ENCODE measurements at regions not wholly inside any gene's neighbourhood (a gene's known extent, or its start where the extent isn't known, plus 50 kb on each side); places are given as distances from the start of the nearest gene placed in this dataset.

- H3K36me3 ChIP-seq (ENCODE audit: insufficient read depth, low read length) = no peaks in the 10 kb centered on the region
- TF ChIP-seq CTCF (IDR thresholded peaks at IDR 0.05; ENCODE audit: extremely low read depth, low read depth, low read length) = no peak
- H3K9me3 ChIP-seq (ENCODE audit: low read depth, low read length) = no peaks in the 10 kb centered on the region
- H4K20me1 ChIP-seq (ENCODE audit: insufficient read depth, low read length) = no peaks in the 10 kb centered on the region
- H3K27ac ChIP-seq (ENCODE audit: low read depth, low read length) = no peak overlapping the region
- H2AFZ ChIP-seq (ENCODE audit: low read length) = no peak overlapping the region
- no peaks in the 10 kb centered on the region for H3K79me2 ChIP-seq (ENCODE audit: insufficient read depth, low read length)
- H3K27me3 ChIP-seq (ENCODE audit: insufficient read depth, low read length) = peaks cover 25% of the 10 kb centered on the region
- H3K4me3 ChIP-seq (ENCODE audit: insufficient read depth, low read length) = no peak overlapping the region
- DNase-seq (ENCODE audit: insufficient read length, low spot score, missing footprints) = no peak
- no peaks in the 10 kb centered on the region for H3K4me1 ChIP-seq (ENCODE audit: insufficient read depth, low read length)
- no peak overlapping the region for H3K4me2 ChIP-seq (ENCODE audit: insufficient read depth, low read length)
Observed at GRCh38 chr12:3352230-3352629, 138.8 kb upstream of the PRMT8 start.

- no peak for DNase-seq (ENCODE audit: insufficient read length, low spot score, missing footprints)
- Histone ChIP-seq H3K4me3 (ENCODE audit: insufficient read depth, low read length) (no peak overlapping the region), H2AFZ (ENCODE audit: low read length) (no peak overlapping the region), H4K20me1 (ENCODE audit: insufficient read depth, low read length) (no peaks in the 10 kb centered on the region), H3K36me3 (ENCODE audit: insufficient read depth, low read length) (no peaks in the 10 kb centered on the region), H3K9me3 (ENCODE audit: low read depth, low read length) (no peaks in the 10 kb centered on the region), H3K4me2 (ENCODE audit: insufficient read depth, low read length) (no peak overlapping the region), H3K4me1 (ENCODE audit: insufficient read depth, low read length) (no peaks in the 10 kb centered on the region), H3K79me2 (ENCODE audit: insufficient read depth, low read length) (no peaks in the 10 kb centered on the region), H3K27ac (ENCODE audit: low read depth, low read length) (no peak overlapping the region), H3K27me3 (ENCODE audit: insufficient read depth, low read length) (peaks cover 17% of the 10 kb centered on the region)
- no peak for TF ChIP-seq CTCF (IDR thresholded peaks at IDR 0.05; ENCODE audit: extremely low read depth, low read depth, low read length)
Observed at GRCh38 chr12:3353621-3354020, 137.4 kb upstream of the PRMT8 start.

DNA sequence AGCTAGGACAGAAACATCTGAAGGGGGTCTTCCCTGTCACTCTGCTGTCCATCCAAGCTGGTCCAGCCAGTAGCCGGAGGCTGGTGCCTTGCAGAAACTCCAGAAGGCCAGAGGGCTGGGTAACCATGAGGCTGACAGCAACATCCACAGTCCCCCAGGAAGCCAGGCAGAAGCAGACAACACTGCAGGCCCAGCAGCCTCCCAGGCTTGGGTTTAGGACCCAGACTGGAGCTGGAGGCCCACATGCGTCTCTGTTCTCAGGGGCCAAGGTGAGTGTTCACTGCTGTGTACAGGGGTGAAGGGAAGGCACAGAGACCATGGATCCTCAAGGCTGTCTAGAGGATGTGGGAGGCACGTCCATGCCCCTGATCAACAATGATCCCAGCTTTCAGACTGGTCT lies 136.4 kb upstream of the PRMT8 start:
- H3K9me3 ChIP-seq (ENCODE audit: low read depth, low read length) = no peaks in the 10 kb centered on the region
- no peaks in the 10 kb centered on the region for H4K20me1 ChIP-seq (ENCODE audit: insufficient read depth, low read length)
- no peaks in the 10 kb centered on the region for H3K79me2 ChIP-seq (ENCODE audit: insufficient read depth, low read length)
- H2AFZ ChIP-seq (ENCODE audit: low read length) = no peak overlapping the region
- H3K36me3 ChIP-seq (ENCODE audit: insufficient read depth, low read length) = no peaks in the 10 kb centered on the region
- H3K4me2 ChIP-seq (ENCODE audit: insufficient read depth, low read length) = no peak overlapping the region
- DNase-seq (ENCODE audit: insufficient read length, low spot score, missing footprints) = no peak
- no peaks in the 10 kb centered on the region for H3K4me1 ChIP-seq (ENCODE audit: insufficient read depth, low read length)
- H3K27ac ChIP-seq (ENCODE audit: low read depth, low read length) = no peak overlapping the region
- TF ChIP-seq CTCF (IDR thresholded peaks at IDR 0.05; ENCODE audit: extremely low read depth, low read depth, low read length) = no peak
- no peak overlapping the region for H3K4me3 ChIP-seq (ENCODE audit: insufficient read depth, low read length)
- H3K27me3 ChIP-seq (ENCODE audit: insufficient read depth, low read length) = peaks cover 17% of the 10 kb centered on the region

DNA sequence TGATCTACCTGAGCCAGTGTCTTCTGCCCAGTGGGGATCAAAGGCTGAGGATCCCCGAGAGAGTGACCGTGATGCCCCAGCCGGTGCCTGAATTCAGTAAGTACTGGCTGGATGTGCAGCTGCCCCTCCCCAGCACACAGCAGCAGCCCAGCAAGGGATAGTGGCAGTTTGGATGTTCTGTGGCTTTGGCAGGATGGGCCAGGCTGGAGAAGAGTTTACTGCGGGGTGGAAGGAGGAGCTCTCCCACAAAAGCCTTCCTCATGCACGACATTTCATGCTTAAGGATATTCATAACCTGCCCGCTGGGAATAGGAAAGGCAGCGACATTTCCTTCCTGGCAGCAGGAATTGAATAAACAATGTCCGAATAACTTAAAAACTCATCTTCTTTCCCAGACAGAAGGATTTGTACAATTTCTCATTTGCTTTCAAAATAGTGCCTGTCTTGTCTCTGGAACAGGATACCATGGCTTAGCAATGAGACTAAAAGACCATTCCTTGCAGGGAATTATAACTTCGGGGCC lies 135.6 kb upstream of the PRMT8 start:
- H3K27me3 ChIP-seq (ENCODE audit: insufficient read depth, low read length) = peaks cover 15% of the 10 kb centered on the region
- H2AFZ ChIP-seq (ENCODE audit: low read length) = no peak overlapping the region
- no peak overlapping the region for H3K4me2 ChIP-seq (ENCODE audit: insufficient read depth, low read length)
- no peaks in the 10 kb centered on the region for H3K9me3 ChIP-seq (ENCODE audit: low read depth, low read length)
- H4K20me1 ChIP-seq (ENCODE audit: insufficient read depth, low read length) = no peaks in the 10 kb centered on the region
- H3K27ac ChIP-seq (ENCODE audit: low read depth, low read length) = no peak overlapping the region
- no peak overlapping the region for H3K4me3 ChIP-seq (ENCODE audit: insufficient read depth, low read length)
- no peaks in the 10 kb centered on the region for H3K4me1 ChIP-seq (ENCODE audit: insufficient read depth, low read length)
- no peaks in the 10 kb centered on the region for H3K79me2 ChIP-seq (ENCODE audit: insufficient read depth, low read length)
- no peaks in the 10 kb centered on the region for H3K36me3 ChIP-seq (ENCODE audit: insufficient read depth, low read length)
- no peak for DNase-seq (ENCODE audit: insufficient read length, low spot score, missing footprints)
- no peak for TF ChIP-seq CTCF (IDR thresholded peaks at IDR 0.05; ENCODE audit: extremely low read depth, low read depth, low read length)

Measured in osteoblast (primary cell).